Activated effector memory CD4-positive, alpha-beta T cell treated with anti-CD3 and anti-CD28 coated beads, Interleukin-2, amount 50 U/mL, for 16 hours (primary cell): ENCODE measurements at regions not wholly inside any gene's neighbourhood (a gene's known extent, or its start where the extent isn't known, plus 50 kb on each side); places are given as distances from the start of the nearest gene placed in this dataset.

Experiments
- DNase-seq: peaks from one replicate; pipeline ENCODE4 v3.0.0-alpha.2; 2020

DNA sequence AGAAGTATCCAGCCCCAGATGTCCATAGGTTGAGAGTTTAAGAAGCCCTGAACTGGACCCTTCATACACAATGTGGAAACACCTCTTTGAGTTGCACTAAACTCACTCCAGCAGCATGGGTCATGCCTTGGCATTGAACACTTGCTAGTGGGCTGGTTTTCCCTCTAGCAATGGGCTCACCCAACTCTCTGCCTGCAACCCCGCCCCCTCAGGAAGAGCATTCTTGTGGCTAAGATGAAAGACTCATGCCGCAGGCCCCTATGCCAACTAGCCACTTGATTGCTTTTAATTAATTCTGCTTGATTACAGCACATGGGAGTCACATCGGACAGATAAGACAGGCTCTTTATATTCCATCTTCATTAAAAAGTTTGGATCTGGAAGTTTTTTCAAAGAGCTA is 136.5 kb upstream of the GJB5 start:
- no peak for DNase-seq

DNA sequence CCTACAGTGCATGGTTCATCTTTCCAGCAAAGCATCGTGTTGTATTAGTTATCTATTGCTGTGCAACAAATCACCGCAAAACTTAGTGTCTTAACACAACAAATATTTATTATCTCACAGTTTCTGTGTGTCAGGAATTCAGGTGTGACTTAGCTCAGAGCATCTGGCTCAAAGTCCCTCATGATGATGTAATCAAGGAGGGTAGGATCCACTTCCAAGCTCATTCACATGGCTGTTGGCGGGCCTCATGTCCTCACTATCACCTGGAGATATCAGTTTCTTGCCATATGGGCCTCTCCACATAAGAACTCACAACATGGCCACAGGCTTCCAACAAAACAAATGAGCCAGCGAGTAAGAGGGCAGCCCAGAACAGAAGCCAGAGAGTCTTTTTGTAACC is 135.6 kb upstream of the GJB5 start:
- DNase-seq, result no peak

DNA sequence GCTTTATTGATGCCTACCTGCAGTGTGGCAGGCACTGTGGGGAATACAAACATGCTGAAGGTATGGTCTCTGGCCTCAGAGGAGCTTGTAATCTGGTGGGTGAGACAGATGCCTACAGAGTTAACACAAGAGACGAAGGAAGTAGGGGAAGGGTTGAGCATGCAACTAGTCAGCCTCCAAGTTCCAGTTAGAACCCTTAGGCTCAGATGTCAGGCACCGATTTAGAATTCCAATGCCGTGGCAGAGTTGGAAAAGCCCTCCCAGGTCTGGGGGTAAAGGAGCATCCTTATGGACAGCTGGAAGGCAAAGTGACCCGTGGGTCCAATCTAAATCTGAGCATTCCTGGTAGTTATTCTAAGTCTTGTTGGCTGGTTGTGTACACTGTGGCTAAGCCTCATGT is 132.9 kb upstream of the GJB5 start:
- no peak for DNase-seq

DNA sequence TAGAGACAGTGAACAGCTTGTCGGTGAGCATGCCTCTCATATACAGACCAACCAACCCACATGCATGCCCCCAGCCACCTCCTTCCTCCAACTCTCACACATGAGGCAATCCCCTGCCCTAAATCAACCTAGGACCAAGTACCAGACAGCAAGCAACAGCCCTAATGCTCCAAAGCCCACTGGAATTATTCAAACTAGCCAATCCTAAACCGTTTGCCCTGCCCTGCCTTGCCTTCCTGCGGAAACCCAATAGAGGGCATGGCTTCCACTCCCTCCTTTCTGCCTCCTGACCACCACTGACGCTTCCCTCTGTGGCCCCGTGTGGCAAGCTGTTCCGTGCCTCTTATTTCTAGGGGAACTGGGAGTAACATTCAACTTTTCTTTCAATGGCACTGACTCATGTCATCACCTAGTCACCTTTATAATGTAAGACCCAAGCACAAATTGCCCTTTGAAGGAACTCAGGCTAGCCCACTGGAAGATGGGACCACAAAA is 129.3 kb upstream of the GJB5 start:
- DNase-seq, result no peak

DNA sequence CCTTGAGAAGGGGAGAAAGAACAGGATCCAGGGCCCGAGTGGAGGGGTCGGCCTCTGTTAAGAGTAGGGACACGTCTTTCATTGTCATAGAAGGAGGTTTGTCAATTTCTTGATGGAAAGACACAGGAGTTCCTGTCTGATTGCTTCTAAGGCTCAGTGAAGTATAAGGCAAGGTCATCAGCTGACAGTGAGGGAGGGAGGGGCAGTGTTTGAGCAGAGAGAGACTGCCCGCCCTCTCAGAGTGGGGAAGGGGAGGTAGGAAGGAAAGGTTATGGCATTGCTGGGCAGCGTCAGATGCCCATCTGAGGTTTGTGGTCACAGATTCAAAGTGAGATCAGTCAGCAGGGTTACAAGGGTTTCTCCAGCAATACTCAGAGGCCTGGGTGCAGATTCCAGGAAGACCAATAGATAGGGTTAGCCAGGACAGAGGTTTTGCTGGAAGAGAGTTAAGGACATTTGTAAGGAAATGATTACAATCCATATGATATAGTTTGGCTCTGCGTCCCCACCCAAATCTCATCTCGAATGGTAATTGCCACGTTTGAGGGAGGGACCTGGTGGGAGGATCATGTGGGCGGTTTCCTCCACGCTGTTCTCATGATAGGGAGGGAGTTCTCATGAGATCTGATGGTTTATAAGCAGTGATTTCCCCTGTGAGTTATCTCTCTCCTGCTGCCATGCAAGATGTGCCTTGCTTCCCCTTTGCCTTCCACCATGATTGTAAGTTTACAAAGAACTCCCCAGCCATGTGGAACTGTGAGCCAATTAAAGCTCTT is 127.2 kb upstream of the GJB5 start:
- DNase-seq, result no peak

DNA sequence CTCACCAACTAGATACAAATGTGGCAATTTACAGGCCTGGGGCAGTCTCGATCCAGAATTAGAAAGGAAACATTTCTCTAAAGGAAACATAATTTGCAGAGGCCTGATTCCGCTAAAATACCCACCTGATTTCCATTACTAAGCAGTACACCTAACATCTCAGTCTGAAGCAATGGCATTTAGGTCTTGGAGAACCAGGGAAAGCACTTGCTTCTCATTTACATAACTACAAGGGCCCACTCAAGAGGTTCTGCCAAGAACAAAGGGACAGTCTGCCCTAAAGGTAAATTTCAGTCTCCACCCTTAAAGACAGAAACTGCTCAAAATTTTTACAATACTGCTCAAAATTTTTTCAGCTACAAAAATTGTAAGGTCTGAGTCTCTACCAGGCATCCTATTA is 123.7 kb upstream of the GJB5 start:
- DNase-seq, result no peak

DNA sequence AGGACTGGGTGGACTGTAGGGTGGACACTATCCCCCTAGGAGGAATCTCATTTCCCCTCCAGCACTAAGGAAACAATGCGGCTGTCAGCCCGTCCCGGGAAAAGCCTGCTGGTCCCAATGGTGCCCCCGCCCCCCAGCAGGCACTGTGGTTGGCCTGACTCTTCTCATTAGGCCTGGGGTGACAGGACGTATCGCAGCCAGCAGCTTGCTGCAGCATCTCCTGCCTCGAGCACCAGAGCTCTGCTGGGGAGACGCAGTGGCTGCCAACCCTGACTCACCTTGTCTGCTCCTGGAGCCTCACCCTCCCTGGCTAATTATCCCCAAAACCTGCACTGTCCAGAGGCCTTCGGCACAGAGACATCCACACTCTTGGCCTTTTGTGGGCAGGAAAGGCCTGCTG is 115.1 kb upstream of the GJB5 start:
- no peak for DNase-seq

DNA sequence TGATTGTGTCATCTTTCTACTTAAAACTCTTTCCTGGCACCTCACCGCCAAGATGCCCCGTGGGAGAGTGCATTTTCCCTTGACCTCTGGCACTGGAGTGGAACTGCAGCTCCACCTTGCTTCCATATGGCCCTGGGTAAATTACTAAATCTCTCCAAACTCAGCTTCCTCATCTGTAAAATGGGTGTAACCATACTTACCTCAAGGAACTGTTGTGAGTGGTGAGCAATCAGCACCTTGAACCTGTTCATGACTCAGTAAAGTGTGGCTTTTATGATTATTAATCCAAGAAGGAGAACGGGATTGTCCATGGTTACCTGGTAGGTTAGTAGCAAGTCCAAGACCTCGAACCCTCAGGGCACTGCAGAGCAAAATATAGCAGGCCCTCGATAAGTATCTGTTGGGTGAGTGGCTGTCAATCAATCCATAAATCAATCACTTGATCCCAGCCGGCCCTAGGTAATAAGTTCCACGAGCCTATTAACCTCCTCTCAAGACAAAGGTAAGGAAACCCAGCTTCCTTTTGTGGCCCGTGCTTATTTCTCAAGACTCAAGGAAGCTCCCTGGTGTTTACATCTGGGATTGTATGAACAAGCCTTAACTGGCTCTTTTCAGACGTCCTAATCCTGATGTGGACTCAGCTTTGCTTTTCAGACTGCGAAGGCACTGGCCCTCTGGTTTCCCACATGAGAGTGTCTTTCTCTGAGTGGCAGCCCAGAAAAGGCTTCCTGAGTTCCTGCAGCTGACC is 114.0 kb upstream of the GJB5 start:
- no peak for DNase-seq

DNA sequence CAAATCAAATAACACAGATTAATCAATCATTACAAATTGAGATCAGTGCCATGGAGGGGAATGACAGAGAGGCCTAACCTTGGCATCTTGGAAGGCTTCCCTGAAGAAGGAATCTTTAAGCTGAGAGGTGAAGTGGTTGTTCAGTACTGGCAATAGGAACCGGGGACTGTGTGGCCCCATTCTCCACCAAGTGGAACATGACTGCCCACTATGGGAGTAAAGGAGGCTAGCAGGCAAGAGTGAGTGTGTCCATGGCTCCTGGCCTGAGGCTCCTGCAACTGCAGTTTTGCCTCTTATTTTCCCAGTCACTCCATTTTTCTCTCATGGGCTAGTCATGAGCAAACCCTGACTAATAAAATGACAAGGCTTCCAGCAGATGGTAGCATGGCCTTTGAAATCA is 112.2 kb upstream of the GJB5 start:
- DNase-seq, result no peak

DNA sequence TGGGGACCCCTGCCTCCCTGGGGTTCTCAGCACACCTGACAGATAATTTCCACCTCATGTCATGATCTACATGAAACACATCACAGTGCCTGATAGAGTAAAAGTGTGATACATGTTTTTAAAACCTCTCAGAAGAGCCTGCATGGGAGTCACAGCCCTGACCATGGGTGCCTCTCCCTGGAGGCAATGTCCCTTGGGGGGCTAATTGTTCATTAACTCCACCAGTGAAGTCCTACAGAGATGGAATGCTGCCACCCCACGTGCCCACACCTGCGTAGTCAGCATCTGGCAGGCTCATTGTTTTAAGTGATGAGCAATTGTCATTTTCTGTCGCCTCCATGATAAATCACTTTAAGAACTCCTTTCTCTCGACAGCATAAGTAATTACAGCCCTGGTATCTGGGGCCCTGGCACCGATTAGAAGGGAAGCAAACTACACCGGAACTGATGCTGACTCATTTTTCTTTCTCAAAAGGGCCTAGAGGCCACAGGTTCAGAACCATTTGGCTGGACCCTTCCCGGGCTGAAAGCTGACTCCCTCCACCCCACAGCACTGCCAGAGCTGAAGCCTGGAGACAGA is 109.6 kb upstream of the GJB5 start:
- no peak for DNase-seq

DNA sequence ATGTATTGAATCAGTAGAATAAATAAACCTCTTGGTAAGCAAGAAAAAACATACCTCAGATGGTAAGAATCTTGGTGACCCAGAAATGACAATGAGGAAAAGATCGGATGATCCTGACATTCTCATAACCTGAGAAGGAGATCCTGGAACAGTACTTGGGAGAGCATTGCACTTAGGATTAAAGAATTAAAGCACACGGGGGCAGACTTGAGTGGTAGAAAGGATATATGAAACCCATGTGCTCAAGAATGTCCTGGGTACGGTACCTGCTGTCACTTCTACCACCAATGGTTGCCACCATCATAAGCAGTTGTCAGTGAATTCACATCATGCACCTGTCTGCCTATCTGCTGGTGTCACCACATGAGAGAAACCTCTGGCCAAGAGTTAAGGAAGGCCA is 108.9 kb upstream of the GJB5 start:
- no peak for DNase-seq

DNA sequence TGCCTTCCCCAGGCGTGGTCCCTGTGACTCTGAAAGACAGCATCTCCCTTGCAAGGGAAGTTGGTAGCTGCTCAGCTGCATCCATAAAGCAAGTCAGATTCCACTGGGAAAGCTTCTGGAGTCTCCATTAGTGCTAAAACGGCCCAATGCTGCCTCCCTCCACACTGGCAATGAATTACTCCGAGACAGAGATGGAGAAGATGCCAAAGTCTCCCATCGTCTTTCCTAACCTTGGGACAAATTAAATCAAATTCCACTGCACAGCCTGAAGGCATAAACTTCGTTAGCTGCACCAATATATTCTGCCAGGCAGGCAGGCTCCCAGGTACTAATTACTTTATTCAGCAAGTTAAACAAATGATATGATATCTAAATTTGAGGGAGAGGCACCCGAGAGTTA is 106.3 kb upstream of the GJB5 start:
- no peak for DNase-seq

DNA sequence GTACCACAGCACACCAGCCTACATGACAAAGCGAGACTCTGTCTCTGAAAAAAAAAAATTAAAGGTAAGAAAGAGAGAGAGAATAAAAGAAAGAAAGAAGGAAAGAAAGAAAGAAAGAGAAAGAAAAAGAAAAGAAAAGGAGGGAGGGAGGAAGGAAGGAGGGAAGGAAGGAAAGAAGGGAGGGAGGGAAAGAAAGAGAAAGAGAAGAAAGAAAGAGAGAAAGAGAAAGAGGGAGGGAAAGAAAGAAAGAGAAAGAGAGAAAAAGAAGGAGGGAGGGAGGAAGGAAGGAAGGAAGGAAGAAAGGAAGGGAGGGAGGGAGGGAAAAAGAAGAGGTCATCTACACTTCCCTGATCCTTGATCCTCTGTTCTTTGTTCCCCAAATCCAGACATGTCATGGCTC is 104.8 kb upstream of the GJB5 start:
- DNase-seq, result no peak

DNA sequence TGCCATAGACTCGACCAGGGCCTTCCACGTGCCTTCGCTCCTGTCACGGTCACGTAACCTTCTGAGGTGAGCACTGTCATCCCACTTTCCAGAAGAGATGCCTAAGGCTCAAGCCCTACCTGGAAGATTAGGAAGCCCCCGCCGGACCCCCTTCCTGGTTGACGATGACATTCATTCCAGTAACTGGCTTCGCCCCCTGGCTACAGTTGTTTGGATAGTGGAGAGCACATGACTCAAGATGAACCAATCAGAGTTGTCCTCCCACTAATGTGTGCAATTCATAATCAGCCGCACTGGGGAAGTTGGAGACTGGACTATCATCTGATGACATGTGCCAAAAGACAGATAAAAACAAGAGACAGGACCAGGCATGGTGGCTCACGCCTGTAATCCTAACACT is 104.0 kb upstream of the GJB5 start:
- no peak for DNase-seq

DNA sequence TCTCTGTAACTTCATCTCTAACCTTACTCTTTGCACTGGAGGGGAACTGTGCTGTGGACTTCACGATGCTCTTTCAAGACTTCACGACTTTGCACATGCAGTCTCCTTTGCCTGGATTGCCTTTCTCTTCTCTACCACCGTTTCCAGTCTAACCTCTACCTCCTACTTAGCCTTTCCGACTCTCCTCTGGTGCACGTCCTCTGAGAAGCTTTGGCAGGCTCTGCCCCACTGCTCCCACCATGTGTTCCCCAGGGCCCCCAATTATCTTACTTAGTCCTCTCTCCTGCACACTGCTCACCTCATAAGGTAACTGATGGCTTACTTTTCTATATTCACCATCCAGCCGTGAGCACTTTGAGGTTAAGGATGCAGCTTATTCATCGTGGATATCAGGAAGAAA is 101.7 kb upstream of the GJB5 start:
- DNase-seq, result no peak

DNA sequence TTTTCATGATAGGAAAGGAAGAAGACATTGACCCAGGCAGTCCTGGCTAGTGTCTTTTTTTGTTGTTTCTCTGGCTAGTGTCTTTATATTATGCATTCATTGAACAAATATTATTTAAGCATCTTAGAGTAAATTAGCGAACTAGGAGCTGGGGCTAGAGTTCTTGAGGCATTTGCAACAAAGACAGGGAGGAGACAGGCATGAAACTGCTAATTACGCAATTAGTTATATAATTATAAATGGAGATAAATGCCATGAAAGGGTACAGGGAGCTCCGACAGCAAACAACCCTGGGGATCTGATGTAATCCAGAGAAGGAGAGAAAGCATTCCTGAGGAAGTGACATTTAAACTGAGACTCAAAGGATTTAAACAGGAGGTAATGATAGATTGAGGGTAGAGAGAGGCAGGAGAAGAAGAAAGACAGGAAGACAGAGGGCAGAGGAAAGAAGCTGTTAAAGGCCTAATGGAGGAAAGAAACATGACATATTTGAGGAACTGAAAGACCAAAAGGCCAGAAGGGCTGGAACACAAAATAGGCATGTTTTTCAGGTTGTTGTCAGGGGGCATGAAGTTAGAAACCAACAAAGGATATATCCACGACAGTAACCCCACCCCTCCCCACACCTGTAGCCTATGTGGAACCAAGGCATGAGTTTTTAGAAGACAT is 99.5 kb upstream of the GJB5 start:
- no peak for DNase-seq

DNA sequence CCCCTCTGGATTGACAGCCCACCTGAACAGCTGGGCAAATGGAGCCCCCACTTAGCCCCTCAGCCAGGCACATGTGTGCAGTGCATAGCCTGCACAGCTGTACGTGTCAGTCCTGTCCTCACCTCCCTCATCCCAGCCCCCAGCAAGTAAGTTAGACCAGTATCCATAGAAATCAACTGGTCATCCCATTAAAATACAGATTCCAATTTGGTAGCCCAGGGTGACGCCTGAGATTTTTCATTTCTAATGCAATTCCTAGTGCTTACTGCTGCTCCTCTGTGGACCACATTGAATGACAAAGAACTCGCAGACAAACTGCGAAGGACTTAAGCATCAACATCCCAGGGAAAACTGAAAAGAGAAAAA is 99.0 kb upstream of the GJB5 start:
- no peak for DNase-seq

DNA sequence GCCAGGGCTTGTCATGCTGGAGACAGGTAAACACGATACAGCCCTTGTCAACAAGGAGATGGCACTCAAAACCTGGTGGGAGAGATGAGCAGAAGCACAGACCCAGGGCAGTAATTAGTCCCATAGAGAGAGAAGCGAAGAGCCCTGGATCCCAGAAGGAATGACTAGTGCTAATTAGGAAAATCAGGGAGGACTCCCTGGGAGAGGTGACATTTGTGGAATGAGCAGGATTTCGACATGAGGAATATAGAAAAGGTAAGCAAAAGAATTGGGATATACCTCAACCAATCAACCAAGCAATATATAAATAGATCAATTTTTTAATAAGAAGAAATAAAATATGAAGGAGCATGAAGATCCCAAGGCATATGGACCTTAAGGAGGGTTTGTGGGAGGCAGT is 98.5 kb upstream of the GJB5 start:
- no peak for DNase-seq

DNA sequence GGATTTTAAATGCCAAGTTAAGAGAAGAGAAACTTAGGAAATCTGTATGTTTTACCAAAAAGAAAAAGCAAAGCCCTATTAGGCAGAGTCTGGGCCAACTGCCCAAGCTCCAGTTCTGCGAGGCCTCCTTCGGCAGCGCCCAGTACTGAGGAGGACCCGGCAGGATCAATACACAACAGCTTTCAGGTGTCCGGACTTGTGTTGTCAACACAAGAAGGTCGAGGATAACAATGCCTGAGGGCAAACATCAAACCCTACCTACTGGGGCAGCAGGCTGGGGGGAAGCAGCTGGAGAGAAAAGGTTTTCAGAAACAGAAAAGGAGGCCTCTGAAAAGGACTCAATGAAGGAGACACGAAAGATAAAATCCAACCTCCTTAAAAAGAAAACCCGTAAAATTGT is 98.1 kb upstream of the GJB5 start:
- DNase-seq, result no peak

DNA sequence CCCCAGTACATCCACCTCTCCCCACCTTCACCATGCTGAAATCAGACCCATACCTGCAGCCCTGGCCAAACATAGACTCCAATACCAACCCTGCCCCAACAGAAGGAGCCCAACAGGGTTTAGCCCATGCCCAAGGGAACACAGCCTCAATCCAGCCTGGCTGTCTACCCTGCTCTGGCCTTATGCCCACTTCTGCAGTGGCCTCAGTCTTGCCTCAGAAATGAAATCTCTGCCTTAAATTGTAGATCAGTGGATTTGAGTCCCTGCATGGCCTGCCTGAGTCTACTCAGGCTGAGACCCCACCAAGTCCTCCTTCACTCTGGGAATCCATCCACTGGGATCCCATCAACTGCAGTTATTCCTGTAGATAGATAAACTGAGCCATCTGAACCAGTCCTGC is 97.6 kb upstream of the GJB5 start:
- no peak for DNase-seq

DNA sequence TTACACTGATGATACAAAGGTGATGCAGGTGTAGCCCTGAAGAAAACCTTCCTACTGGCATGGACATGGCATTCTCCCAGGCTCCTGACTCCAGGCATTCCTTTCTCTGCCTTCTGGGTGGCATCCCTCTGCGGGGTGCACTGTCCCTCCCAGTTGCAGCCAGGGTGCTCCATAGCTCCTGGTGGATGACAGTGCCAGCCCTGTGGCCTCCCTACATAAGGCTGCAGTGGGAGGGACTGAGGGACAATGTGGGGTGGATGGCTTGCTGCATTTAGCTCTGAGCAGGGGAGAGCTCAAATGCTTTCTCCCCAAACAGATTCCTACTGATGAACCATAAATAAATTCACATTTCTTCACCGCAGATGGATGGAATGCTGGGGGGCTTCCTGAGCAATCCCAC is 97.0 kb upstream of the GJB5 start:
- DNase-seq, result no peak

DNA sequence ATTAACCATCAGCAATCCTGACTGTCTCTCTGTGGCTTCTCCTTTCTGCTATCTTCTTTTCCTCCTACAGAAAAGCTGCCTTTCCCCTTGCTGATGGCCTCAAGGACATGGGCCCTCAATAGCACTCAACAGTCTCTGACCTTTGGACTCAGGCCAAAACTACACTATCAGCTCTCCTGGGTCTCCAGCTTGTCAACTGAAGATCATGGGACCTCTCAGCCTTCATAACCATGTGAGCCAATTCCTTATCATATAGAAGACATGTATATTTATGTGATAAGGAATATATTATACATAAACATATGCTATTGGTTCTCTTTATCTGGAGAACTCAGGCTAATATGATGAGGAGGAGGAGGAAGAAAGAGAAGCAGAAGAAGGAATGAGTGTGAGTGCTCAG is 91.8 kb upstream of the GJB5 start:
- DNase-seq, result no peak

DNA sequence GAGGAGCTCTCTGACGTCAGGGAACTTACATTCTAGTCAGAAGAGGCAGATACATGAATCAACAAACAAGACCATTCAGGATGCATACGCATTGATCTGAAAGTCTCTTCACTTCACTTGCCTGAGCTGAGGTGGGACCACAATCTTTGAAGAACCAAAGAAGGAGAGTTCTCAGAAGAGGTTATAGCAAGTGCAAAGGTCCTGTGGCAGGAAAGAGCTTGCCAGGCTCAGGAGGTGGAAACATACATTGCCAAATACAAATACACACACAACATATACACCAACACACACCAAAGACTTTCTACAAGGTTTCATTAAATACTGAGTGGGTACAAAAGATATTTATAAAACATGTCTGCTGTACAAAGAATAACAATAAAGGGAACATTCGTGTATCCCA is 86.8 kb upstream of the GJB5 start:
- DNase-seq, result no peak

DNA sequence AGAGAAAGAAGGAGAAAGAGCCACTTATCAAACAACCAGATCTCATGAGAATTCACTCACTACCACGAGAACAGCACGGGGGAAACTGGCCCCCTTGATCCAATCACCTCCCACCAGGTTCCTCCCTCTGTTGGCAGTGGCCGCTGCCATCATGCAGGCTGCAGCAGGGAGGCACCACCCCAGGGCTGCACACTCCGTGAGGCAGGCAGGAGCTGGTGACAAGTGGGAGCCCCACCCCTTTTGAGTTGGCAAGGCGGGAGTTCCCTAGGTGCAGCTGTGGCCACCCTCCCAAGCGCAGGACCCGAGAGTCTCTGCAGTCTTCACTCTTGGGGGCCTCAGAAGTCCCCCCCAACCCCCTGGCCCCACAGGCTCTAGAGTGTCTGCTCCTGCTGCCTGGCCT is 83.9 kb upstream of the GJB5 start:
- DNase-seq, result no peak
